ENCODE measurements at regions not wholly inside any gene's neighbourhood (a gene's known extent, or its start where the extent isn't known, plus 50 kb on each side); places are given as distances from the start of the nearest gene placed in this dataset.
"Not testable (repeated sequence)": the region's sequence is repeated elsewhere in the genome, so short reads cannot be mapped to it uniquely, and the experiment has no call there.

GRCh38 chr2:59196491-59196890 is 955.4 kb upstream of the FANCL start:
- DNase-seq = no peak

GRCh38 chr2:59195851-59196250 is 954.7 kb upstream of the FANCL start:
- DNase-seq = no peak

GRCh38 chr2:59191781-59192180 is 950.7 kb upstream of the FANCL start:
- no peak for DNase-seq

GRCh38 chr2:59190518-59190917 is 949.4 kb upstream of the FANCL start:
- no peak for DNase-seq

- peak; percentile 7 for DNase-seq
Measured at GRCh38 chr2:59184276-59185020, 943.3 kb upstream of the FANCL start.

- DNase-seq = no peak
Measured at GRCh38 chr2:59183070-59183469, 941.9 kb upstream of the FANCL start.

GRCh38 chr2:59182249-59182648 is 941.1 kb upstream of the FANCL start:
- DNase-seq = peak; percentile 16

- no peak for DNase-seq
Measured at GRCh38 chr2:59181347-59181746, 940.2 kb upstream of the FANCL start.

GRCh38 chr2:59180621-59181020 is 939.5 kb upstream of the FANCL start:
- no peak for DNase-seq

- no peak for DNase-seq
Measured at GRCh38 chr2:59180111-59180510, 939.0 kb upstream of the FANCL start.

GRCh38 chr2:59177748-59178147 is 936.6 kb upstream of the FANCL start:
- DNase-seq = no peak

- no peak for DNase-seq
Measured at GRCh38 chr2:59176737-59177136, 935.6 kb upstream of the FANCL start.

- DNase-seq = no peak
Measured at GRCh38 chr2:59174536-59175243, 933.6 kb upstream of the FANCL start.

- no peak for DNase-seq
Measured at GRCh38 chr2:59173325-59173724, 932.2 kb upstream of the FANCL start.

- no peak for DNase-seq
Measured at GRCh38 chr2:59171019-59171418, 929.9 kb upstream of the FANCL start.

- no peak for DNase-seq
Measured at GRCh38 chr2:59168766-59169165, 927.6 kb upstream of the FANCL start.

- no peak for DNase-seq
Measured at GRCh38 chr2:59167514-59167913, 926.4 kb upstream of the FANCL start.

- not testable (repeated sequence) for DNase-seq
Measured at GRCh38 chr2:59157908-59158307, 916.8 kb upstream of the FANCL start.

GRCh38 chr2:59151805-59152204 is 910.7 kb upstream of the FANCL start:
- no peak for DNase-seq

- DNase-seq = peak; percentile 16
Measured at GRCh38 chr2:59150217-59150849, 909.2 kb upstream of the FANCL start.

GRCh38 chr2:59149271-59149670 is 908.1 kb upstream of the FANCL start:
- no peak for DNase-seq

- no peak for DNase-seq
Measured at GRCh38 chr2:59112258-59112657, 871.1 kb upstream of the FANCL start.

- DNase-seq = no peak
Measured at GRCh38 chr2:59096973-59097372, 855.8 kb upstream of the FANCL start.

- no peak for DNase-seq
Measured at GRCh38 chr2:59093571-59093970, 852.4 kb upstream of the FANCL start.
